ENCODE measurements at regions not wholly inside any gene's neighbourhood (a gene's known extent, or its start where the extent isn't known, plus 50 kb on each side); places are given as distances from the start of the nearest gene placed in this dataset.

DNA sequence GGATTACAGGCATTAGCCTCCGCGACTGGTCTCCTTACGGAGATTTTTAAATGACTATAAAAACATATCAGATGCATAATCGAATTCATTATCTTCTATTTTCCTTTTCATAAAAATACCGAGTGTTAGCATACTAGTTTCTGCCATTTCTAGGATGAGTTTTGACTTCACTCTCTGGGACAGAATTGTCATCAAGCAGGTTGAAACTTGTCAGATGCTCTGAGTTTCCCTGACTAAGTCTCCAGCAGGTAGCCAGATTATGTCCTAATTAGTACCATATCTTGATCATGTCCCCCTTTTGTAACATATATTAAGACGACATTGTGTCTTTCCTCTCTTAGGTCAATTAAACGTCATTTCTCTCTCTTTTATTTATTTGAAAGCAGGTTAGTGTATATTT lies 103.5 kb upstream of the RASSF8 start:
- TF ChIP-seq, protein P1, sequence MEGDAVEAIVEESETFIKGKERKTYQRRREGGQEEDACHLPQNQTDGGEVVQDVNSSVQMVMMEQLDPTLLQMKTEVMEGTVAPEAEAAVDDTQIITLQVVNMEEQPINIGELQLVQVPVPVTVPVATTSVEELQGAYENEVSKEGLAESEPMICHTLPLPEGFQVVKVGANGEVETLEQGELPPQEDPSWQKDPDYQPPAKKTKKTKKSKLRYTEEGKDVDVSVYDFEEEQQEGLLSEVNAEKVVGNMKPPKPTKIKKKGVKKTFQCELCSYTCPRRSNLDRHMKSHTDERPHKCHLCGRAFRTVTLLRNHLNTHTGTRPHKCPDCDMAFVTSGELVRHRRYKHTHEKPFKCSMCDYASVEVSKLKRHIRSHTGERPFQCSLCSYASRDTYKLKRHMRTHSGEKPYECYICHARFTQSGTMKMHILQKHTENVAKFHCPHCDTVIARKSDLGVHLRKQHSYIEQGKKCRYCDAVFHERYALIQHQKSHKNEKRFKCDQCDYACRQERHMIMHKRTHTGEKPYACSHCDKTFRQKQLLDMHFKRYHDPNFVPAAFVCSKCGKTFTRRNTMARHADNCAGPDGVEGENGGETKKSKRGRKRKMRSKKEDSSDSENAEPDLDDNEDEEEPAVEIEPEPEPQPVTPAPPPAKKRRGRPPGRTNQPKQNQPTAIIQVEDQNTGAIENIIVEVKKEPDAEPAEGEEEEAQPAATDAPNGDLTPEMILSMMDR (IDR thresholded peaks at IDR 0.05 in 4 of 5, conservative IDR thresholded peaks at IDR 0.05 in 1 of 5): no peak
- TF ChIP-seq POLR2A (IDR thresholded peaks at IDR 0.05): no peak

Data from gastrocnemius medialis (tissue), 4 donors.